HL-60 (cell line): ENCODE measurements at regions not wholly inside any gene's neighbourhood (a gene's known extent, or its start where the extent isn't known, plus 50 kb on each side); places are given as distances from the start of the nearest gene placed in this dataset.

ENCODE experiments used
- CTCF ChIP-seq: IDR thresholded peaks from one replicate; pipeline ENCODE4 v1.5.1; 2011; ENCODE audit warnings: low read length, control low read depth, inconsistent platforms; ENCODE audit not compliant: insufficient read depth
- GABPA ChIP-seq: IDR thresholded peaks from 2 replicates; pipeline ENCODE4 v1.6.1; 2012; ENCODE audit warnings: low read depth
- POLR2AphosphoS5 ChIP-seq: IDR thresholded peaks from 2 replicates; pipeline ENCODE4 v1.6.1; 2012; ENCODE audit warnings: low read depth
- REST ChIP-seq: IDR thresholded peaks from 2 replicates; pipeline ENCODE4 v1.6.1; 2012; ENCODE audit warnings: low read depth; ENCODE audit not compliant: insufficient replicate concordance

GRCh38 chr11:31995032-31995431, 95.8 kb upstream of the RCN1 start:
- no peak for TF ChIP-seq CTCF
- TF ChIP-seq POLR2AphosphoS5: no peak
- no peak for TF ChIP-seq REST
- no peak for TF ChIP-seq GABPA
